ENCODE measurements at regions not wholly inside any gene's neighbourhood (a gene's known extent, or its start where the extent isn't known, plus 50 kb on each side); places are given as distances from the start of the nearest gene placed in this dataset.

- intact Hi-C loops (cut with DNase I), result no loop called here
- peak; percentile 21 for ATAC-seq
- H3K4me1 ChIP-seq, result no peaks in the 10 kb centered on the region
- no peaks in the 10 kb centered on the region for H3K36me3 ChIP-seq
- H3K27me3 ChIP-seq, result no peaks in the 10 kb centered on the region
- no peaks in the 10 kb centered on the region for H3K9me3 ChIP-seq
- no peak overlapping the region for H3K27ac ChIP-seq
- DNase-seq, result no peak
- H3K4me3 ChIP-seq, result no peak overlapping the region
- TF ChIP-seq CTCF (IDR thresholded peaks at IDR 0.05), result no peak
Observed at GRCh38 chr5:36442352-36442751, 140.7 kb upstream of the RANBP3L start.

GRCh38 chr5:36442796-36443195, 141.1 kb upstream of the RANBP3L start:
- TF ChIP-seq CTCF (IDR thresholded peaks at IDR 0.05), result no peak
- Histone ChIP-seq H3K36me3 (no peaks in the 10 kb centered on the region), H3K4me3 (no peak overlapping the region), H3K4me1 (no peaks in the 10 kb centered on the region), H3K9me3 (no peaks in the 10 kb centered on the region), H3K27me3 (no peaks in the 10 kb centered on the region), H3K27ac (no peak overlapping the region)
- no peak for ATAC-seq
- intact Hi-C loops (cut with DNase I), result no loop called here
- DNase-seq, result no peak

GRCh38 chr5:36443941-36444340, 142.2 kb upstream of the RANBP3L start:
- no peak overlapping the region for H3K27ac ChIP-seq
- no peak overlapping the region for H3K4me3 ChIP-seq
- no peaks in the 10 kb centered on the region for H3K9me3 ChIP-seq
- H3K27me3 ChIP-seq, result no peaks in the 10 kb centered on the region
- no peak for DNase-seq
- H3K36me3 ChIP-seq, result no peaks in the 10 kb centered on the region
- intact Hi-C loops (cut with DNase I), result no loop called here
- no peak for TF ChIP-seq CTCF (IDR thresholded peaks at IDR 0.05)
- H3K4me1 ChIP-seq, result no peaks in the 10 kb centered on the region
- ATAC-seq, result no peak

GRCh38 chr5:36444582-36445418, 143.1 kb upstream of the RANBP3L start:
- ATAC-seq, result peak; percentile 86
- Histone ChIP-seq H3K27ac (peak overlapping the region in 1 of 2 donors; percentile 23), H3K4me3 (no peak overlapping the region), H3K36me3 (no peaks in the 10 kb centered on the region), H3K9me3 (no peaks in the 10 kb centered on the region), H3K27me3 (no peaks in the 10 kb centered on the region), H3K4me1 (no peaks in the 10 kb centered on the region)
- peak in 1 of 4 donors; percentile 54 for DNase-seq
- intact Hi-C loops (cut with DNase I), result no loop called here
- no peak for TF ChIP-seq CTCF (IDR thresholded peaks at IDR 0.05)

GRCh38 chr5:36447776-36448175, 146.1 kb upstream of the RANBP3L start:
- H3K36me3 ChIP-seq, result no peaks in the 10 kb centered on the region
- H3K9me3 ChIP-seq, result no peaks in the 10 kb centered on the region
- intact Hi-C loops (cut with DNase I), result no loop called here
- H3K27ac ChIP-seq, result no peak overlapping the region
- no peak for DNase-seq
- H3K4me3 ChIP-seq, result no peak overlapping the region
- no peak for ATAC-seq
- no peak for TF ChIP-seq CTCF (IDR thresholded peaks at IDR 0.05)
- H3K4me1 ChIP-seq, result no peaks in the 10 kb centered on the region
- H3K27me3 ChIP-seq, result no peaks in the 10 kb centered on the region

All from left lung (tissue), 4 donors.